GM06990 (cell line): ENCODE measurements at regions not wholly inside any gene's neighbourhood (a gene's known extent, or its start where the extent isn't known, plus 50 kb on each side); places are given as distances from the start of the nearest gene placed in this dataset.

Experiments
- DNase-seq: peaks from one replicate; pipeline ENCODE4 v3.0.0-alpha.2; 2011; ENCODE audit not compliant: insufficient read length; ENCODE audit errors: extremely low read depth
- H3K27me3 ChIP-seq: replicated peaks from 2 replicates; pipeline ENCODE4 v1.6.0; 2011; ENCODE audit warnings: low read length; ENCODE audit not compliant: control insufficient read depth, insufficient read depth
- H3K36me3 ChIP-seq: 2 replicates; pipeline ENCODE4 v1.5.1; 2011; ENCODE audit warnings: low read length; ENCODE audit not compliant: control insufficient read depth, insufficient read depth
- H3K4me3 ChIP-seq: replicated peaks from 2 replicates; pipeline ENCODE4 v1.5.1; 2011; ENCODE audit warnings: low read depth, mild to moderate bottlenecking, control low read depth, low read length
- TF ChIP-seq, protein P1 (sequence below): IDR thresholded peaks from 2 replicates; pipeline ENCODE4 v1.5.1; 2011; ENCODE audit warnings: low read length, control low read depth, mild to moderate bottlenecking, inconsistent platforms; ENCODE audit not compliant: insufficient read depth, poor library complexity, severe bottlenecking

DNA sequence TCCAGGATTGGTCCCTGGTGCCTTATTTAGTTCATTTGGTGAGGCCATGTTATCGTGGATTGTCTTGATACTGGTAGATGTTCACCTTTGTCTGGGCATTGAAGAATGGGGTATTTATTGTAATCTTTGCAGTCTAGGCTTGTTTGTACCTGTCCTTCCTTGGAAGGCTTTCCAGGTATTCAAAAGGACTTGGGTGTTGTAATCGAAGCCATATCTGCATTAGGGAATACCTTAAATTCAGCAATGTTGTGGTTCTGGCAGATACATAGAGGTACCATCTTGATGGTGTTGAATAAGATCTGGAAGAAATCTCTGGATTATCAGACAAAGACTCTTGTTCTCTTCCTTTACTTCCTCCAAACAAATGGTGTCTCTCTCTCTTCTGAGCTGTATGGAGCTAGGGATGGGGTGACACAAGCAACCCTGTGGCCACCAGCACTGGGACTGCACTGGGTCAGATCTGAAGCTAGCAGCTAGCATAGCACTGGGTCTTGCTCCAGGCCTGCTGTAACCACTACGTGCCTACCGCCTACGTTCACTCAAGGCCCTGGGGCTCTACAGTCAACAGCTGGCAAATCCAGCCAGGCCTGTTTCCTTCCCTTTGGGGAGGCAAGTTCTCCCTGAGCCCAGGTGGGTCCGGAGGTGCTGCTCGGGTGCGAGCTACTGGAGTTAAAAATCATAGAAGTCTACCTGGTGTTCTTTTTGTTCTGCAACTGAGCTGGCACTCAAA, 261.1 kb upstream of the CITED2 start:
- TF ChIP-seq, protein P1, sequence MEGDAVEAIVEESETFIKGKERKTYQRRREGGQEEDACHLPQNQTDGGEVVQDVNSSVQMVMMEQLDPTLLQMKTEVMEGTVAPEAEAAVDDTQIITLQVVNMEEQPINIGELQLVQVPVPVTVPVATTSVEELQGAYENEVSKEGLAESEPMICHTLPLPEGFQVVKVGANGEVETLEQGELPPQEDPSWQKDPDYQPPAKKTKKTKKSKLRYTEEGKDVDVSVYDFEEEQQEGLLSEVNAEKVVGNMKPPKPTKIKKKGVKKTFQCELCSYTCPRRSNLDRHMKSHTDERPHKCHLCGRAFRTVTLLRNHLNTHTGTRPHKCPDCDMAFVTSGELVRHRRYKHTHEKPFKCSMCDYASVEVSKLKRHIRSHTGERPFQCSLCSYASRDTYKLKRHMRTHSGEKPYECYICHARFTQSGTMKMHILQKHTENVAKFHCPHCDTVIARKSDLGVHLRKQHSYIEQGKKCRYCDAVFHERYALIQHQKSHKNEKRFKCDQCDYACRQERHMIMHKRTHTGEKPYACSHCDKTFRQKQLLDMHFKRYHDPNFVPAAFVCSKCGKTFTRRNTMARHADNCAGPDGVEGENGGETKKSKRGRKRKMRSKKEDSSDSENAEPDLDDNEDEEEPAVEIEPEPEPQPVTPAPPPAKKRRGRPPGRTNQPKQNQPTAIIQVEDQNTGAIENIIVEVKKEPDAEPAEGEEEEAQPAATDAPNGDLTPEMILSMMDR, result no peak
- no peaks in the 10 kb centered on the region for H3K36me3 ChIP-seq
- DNase-seq, result no peak
- no peak overlapping the region for H3K4me3 ChIP-seq
- no peaks in the 10 kb centered on the region for H3K27me3 ChIP-seq

DNA sequence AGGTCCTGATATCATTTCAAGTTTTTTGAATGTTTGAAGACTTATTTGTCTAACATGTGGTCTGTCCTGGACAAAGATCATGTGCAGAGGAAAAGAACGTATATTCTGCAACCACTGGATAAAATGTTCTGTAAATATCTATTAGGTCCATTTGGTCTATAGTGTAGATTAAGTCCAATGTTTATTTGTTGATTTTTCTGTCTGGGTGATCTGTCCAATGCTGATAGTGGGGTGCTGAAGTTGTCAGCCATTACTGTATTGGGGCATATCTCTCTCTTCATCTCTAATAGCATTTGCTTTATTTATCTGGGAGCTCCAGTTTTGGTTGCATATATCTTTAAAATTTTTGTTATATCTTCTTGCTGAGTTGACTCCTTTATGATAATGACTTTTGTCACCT, 258.4 kb upstream of the CITED2 start:
- H3K36me3 ChIP-seq, result no peaks in the 10 kb centered on the region
- no peak for DNase-seq
- no peaks in the 10 kb centered on the region for H3K27me3 ChIP-seq
- no peak overlapping the region for H3K4me3 ChIP-seq
- TF ChIP-seq, protein P1, result no peak

DNA sequence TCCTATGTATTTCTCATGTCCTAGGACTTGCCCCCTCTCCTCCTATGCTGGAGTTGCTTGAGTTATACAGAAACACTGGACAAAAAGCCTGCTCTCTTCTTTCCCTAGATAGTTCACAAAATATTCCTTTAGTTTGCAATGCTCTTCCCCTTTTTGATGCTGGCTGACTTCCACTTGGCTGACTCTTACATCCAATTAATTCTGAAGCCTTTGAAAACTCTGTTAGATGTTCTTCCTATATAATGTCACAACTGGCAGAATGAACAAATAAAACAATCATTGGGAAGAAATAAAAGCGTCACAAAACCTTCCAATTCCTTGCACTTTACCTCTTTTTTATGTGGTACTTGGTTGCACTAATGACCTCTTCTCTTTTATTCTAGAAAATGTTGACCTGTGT, 253.8 kb upstream of the CITED2 start:
- no peak for DNase-seq
- no peaks in the 10 kb centered on the region for H3K27me3 ChIP-seq
- H3K4me3 ChIP-seq, result no peak overlapping the region
- TF ChIP-seq, protein P1, result no peak
- no peaks in the 10 kb centered on the region for H3K36me3 ChIP-seq

DNA sequence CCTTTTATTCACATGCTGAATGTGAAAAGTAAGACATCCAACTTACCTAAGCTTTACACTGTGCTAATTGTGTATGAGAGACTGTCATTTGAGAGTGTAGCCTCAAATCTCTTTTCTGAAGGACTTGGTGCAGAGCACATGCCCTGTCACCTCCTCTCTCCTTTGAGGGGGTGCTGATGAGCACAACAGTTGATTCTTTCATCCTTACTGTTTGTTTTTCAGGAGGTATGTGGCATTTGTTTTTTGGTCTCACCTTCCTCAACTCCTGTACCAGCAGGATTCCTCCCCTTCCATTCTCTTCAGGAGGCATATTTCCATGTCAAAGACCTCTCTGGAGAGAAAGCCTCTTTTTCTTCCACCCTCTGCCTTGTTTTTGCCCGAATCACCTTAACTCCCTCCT, 252.6 kb upstream of the CITED2 start:
- no peak overlapping the region for H3K4me3 ChIP-seq
- H3K36me3 ChIP-seq, result no peaks in the 10 kb centered on the region
- no peak for DNase-seq
- TF ChIP-seq, protein P1, result no peak
- no peaks in the 10 kb centered on the region for H3K27me3 ChIP-seq

DNA sequence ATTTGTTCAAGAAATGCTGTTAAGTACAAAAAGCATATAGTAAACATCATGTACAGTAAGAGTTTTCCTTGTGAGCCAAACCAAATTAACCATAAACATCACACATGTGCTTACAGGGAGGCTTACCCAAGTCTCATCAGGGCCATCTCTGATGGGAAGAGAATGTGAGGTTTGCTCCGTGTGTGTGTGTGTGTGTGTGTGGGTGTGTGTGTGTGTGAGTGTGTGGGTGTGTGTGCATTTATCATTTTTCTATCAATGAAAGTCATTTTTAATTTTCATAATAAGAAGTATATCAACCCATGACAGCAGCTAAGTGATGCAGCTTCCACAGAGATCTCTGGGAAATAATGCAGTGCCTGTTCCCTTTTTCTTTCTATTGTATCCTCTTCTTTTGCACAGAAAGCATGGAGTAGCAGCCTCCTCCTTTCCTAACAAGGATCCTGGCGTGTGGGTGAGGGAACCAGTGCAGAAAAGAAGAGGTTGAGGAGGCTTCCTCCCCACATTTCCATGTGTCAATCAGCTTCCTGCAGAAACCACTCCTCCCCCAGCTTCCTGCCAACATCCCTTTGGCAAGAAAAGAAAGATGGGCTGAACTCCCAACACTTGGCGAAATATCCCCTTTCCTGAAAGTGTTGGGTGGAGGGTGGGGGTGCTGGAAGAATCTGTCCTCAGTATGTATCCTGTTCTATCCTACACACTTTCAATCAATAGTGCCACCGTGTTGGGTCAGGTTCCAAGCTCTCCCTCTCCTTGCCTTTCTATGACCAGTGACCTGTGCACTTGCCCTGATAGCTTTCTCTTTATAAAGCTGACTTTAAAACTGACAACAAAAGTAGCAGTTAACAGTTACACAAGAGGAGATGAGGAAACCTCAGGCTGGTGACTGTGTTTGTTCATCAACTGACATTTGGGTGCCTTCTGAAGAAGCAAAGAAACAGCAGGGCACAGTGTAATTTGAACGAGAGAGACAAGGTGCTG, 251.8 kb upstream of the CITED2 start:
- no peak for DNase-seq
- Histone ChIP-seq H3K36me3 (no peaks in the 10 kb centered on the region), H3K27me3 (no peaks in the 10 kb centered on the region), H3K4me3 (no peak overlapping the region)
- TF ChIP-seq, protein P1, result no peak
